ENCODE measurements at regions not wholly inside any gene's neighbourhood (a gene's known extent, or its start where the extent isn't known, plus 50 kb on each side); places are given as distances from the start of the nearest gene placed in this dataset.

GRCh38 chr11:121748068-121748467 lies 295.3 kb upstream of the SORL1-AS1 start:
- TF ChIP-seq RXRA (IDR thresholded peaks at IDR 0.05; ENCODE audit: borderline replicate concordance, low read depth) = no peak
- TF ChIP-seq, protein P1, sequence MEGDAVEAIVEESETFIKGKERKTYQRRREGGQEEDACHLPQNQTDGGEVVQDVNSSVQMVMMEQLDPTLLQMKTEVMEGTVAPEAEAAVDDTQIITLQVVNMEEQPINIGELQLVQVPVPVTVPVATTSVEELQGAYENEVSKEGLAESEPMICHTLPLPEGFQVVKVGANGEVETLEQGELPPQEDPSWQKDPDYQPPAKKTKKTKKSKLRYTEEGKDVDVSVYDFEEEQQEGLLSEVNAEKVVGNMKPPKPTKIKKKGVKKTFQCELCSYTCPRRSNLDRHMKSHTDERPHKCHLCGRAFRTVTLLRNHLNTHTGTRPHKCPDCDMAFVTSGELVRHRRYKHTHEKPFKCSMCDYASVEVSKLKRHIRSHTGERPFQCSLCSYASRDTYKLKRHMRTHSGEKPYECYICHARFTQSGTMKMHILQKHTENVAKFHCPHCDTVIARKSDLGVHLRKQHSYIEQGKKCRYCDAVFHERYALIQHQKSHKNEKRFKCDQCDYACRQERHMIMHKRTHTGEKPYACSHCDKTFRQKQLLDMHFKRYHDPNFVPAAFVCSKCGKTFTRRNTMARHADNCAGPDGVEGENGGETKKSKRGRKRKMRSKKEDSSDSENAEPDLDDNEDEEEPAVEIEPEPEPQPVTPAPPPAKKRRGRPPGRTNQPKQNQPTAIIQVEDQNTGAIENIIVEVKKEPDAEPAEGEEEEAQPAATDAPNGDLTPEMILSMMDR (IDR thresholded peaks at IDR 0.05) = no peak
- TF ChIP-seq RAD21 (IDR thresholded peaks at IDR 0.05; ENCODE audit: low read length) = no peak
- TF ChIP-seq TEAD4 (IDR thresholded peaks at IDR 0.05; ENCODE audit: borderline replicate concordance, insufficient read depth) = no peak
- TF ChIP-seq USF1 (IDR thresholded peaks at IDR 0.05; ENCODE audit: borderline replicate concordance, low read depth) = no peak
- TF ChIP-seq RFX5 (IDR thresholded peaks at IDR 0.05; ENCODE audit: low read length) = no peak
- TF ChIP-seq POLR2AphosphoS5 (IDR thresholded peaks at IDR 0.05; ENCODE audit: low read depth, low read length) = no peak
- TF ChIP-seq SMC3 (IDR thresholded peaks at IDR 0.05; ENCODE audit: low read depth, low read length) = no peak
- no peak for TF ChIP-seq REST (IDR thresholded peaks at IDR 0.05; ENCODE audit: low read depth, low read length)
- no peak for TF ChIP-seq MEF2A (IDR thresholded peaks at IDR 0.05; ENCODE audit: borderline replicate concordance, low read depth)
